DOHH2 (cell line): ENCODE measurements at regions not wholly inside any gene's neighbourhood (a gene's known extent, or its start where the extent isn't known, plus 50 kb on each side); places are given as distances from the start of the nearest gene placed in this dataset.

Source experiments
- CTCF ChIP-seq: fragments of 200-600 bp; sonication (generic); IDR thresholded peaks from one replicate; pipeline ENCODE4 v1.5.1; 2014; ENCODE audit warnings: antibody characterized with exemption, mild to moderate bottlenecking, low read depth, low read length; ENCODE audit not compliant: poor library complexity, severe bottlenecking
- EZH2phosphoT487 ChIP-seq: fragments of 200-600 bp; sonication (generic); IDR thresholded peaks from 2 replicates; pipeline ENCODE4 v1.6.1; 2017; ENCODE audit warnings: borderline replicate concordance, mild to moderate bottlenecking, antibody characterized with exemption, low read length, moderate library complexity, mixed read lengths

- TF ChIP-seq CTCF: no peak
- no peak for TF ChIP-seq EZH2phosphoT487
These were observed 97.5 kb upstream of the ANO3 start for GRCh38 chr11:26234451-26234850.
